Adrenal gland (tissue), 9 donors: ENCODE measurements at regions not wholly inside any gene's neighbourhood (a gene's known extent, or its start where the extent isn't known, plus 50 kb on each side); places are given as distances from the start of the nearest gene placed in this dataset.

Source experiments
- DNase-seq, 7 donors: peaks; one replicate each; pipeline ENCODE4 v3.0.0-alpha.2; 2019 to 2020
- H3K27ac ChIP-seq, 5 donors: fragments of 200-600 bp; sonication (generic) in 4 of 5; 1 replicate in 3 of 5; 2 replicates in 2 of 5; pipeline versions ENCODE4 v1.5.1 to v1.8.0; 2016 to 2020; ENCODE audit warnings: mild to moderate bottlenecking in 1 of 5
- H3K27me3 ChIP-seq: fragments of 200-600 bp; 2 replicates; pipeline ENCODE4 v1.8.0; 2021
- H3K36me3 ChIP-seq, 2 donors: fragments of 200-600 bp; replicated peaks in 1 of 2; 1 replicate in 1 of 2; 2 replicates in 1 of 2; pipeline versions ENCODE4 v1.5.1 to v1.8.0; 2018 to 2022
- H3K4me1 ChIP-seq, 2 donors: fragments of 200-600 bp; replicated peaks in 1 of 2; 1 replicate in 1 of 2; 2 replicates in 1 of 2; pipeline versions ENCODE4 v1.5.1 to v1.8.0; 2018 to 2021
- H3K4me3 ChIP-seq, 4 donors: fragments of 200-600 bp; sonication (generic) in 3 of 4; one replicate each; pipeline ENCODE4 v1.5.1; 2016 to 2018
- H3K9me3 ChIP-seq, 3 donors: fragments of 200-600 bp; sonication (generic) in 1 of 3; replicated peaks in 1 of 3; 1 replicate in 2 of 3; 2 replicates in 1 of 3; pipeline versions ENCODE4 v1.5.1 to v1.8.0; 2016 to 2021
- CTCF ChIP-seq, 6 experiments: fragments of 450-650 bp in 4 of 6; fragments of 200-600 bp in 2 of 6; sonication (generic) in 1 of 6; IDR thresholded peaks; 1 replicate in 5 of 6; 2 replicates in 1 of 6; pipeline versions ENCODE4 v1.5.1 to v1.8.0; 2016 to 2021; ENCODE audit warnings: antibody characterized with exemption in 6 of 6, mild to moderate bottlenecking in 2 of 6, moderate library complexity in 1 of 6
- POLR2A ChIP-seq, 2 donors: fragments of 450-650 bp; IDR thresholded peaks; one replicate each; pipeline ENCODE4 v1.6.1; 2017; ENCODE audit warnings: antibody characterized with exemption in 2 of 2, mild to moderate bottlenecking in 2 of 2, moderate library complexity in 1 of 2
- WGBS, 4 donors: extraction: QIAGEN DNeasy Blood & Tissue Kit in 2 of 4; methylation state at CpG; one replicate each; pipeline versions ENCODE4 v1.1.5 to v1.1.7; 2013 to 2017; 5-methylcytosine and 5-hydroxymethylcytosine counted together
- intact Hi-C, 2 donors: fragments of 100-400 bp; cut with DNase I; formaldehyde crosslinking; loops; one replicate each; pipeline versions ENCODE4 v1.14.1 to v1.15.0; 2022 to 2023
- donor health status: healthy with polysubstance abuse.
- donor health status: Bipolar disorder and iron deficiency.
- donor health status: DM: yes; HTN: yes; CAD: no.
- donor health status: DM: no; HTN: no; CAD: no.
- donor health status: DM: no; HTN: no; CAD: no.

DNA sequence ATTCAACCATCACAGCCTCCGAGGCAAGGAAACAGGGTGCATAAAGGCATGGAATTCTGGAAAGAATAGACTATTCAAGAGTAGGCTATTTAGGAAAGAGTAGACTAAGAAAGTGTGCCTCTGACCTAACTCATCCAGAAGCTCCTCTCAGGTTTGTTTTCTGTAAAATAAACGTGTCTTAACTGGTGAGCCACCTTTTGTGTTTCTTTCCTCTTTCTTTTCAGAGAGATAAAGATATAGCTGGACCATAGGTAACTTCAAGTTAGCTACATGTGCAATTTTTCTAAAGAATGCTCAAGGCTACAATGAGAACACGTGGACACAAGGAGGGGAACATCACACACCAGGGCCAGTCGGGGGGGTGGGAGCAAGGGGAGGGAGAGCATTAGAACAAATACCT lies 577.0 kb downstream of the TYW1 start:
- Histone ChIP-seq H3K27ac (no peak overlapping the region), H3K4me3 (no peak overlapping the region), H3K4me1 (no peaks in the 10 kb centered on the region), H3K9me3 (no peaks in the 10 kb centered on the region), H3K36me3 (no peaks in the 10 kb centered on the region), H3K27me3 (peaks cover 5% of the 10 kb centered on the region)
- intact Hi-C loops, result no loop called here
- TF ChIP-seq CTCF (IDR thresholded peaks at IDR 0.05), result no peak
- no peak for TF ChIP-seq POLR2A (IDR thresholded peaks at IDR 0.05)
- DNase-seq, result no peak
- WGBS, 4 donors, result 65 to 70% (median 67%) methylated on average over 4 of the region's 4 CpGs

- no peak overlapping the region for H3K27ac ChIP-seq
- no peaks in the 10 kb centered on the region for H3K4me1 ChIP-seq
- H3K9me3 ChIP-seq, result no peaks in the 10 kb centered on the region
- DNase-seq, result no peak
- WGBS, 4 donors, result 74 to 86% (median 80%) methylated on average over 4 to 5 of the region's 5 CpGs
- TF ChIP-seq POLR2A (IDR thresholded peaks at IDR 0.05), result no peak
- TF ChIP-seq CTCF (IDR thresholded peaks at IDR 0.05), result no peak
- no peaks in the 10 kb centered on the region for H3K27me3 ChIP-seq
- no peaks in the 10 kb centered on the region for H3K36me3 ChIP-seq
- H3K4me3 ChIP-seq, result no peak overlapping the region
- intact Hi-C loops, result no loop called here
These were observed 592.0 kb downstream of the TYW1 start for GRCh38 chr7:67588631-67589030.

GRCh38 chr7:67589183-67589582 lies 592.5 kb downstream of the TYW1 start:
- no peaks in the 10 kb centered on the region for H3K4me1 ChIP-seq
- 79 to 84% (median 81%) methylated on average over 10 of the region's 10 CpGs for WGBS, 4 donors

DNA sequence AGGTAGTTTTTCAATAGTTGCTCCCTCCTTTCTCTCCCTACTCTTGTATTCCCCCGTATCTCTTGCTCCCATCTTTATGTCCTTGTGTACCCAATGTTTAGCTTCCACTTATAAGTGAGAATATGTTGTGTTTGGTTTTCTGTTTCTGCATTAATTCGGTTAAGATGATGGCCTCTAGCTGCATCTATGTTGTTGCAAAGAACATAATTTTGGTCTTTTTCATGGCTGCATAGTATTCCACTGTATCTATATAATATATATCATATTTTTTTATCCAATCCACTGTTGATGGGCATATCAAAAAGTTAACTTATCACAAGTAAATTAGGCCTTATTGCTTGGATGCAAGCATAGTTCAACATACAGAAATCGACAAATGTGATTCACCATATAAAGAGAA lies 594.0 kb downstream of the TYW1 start:
- Histone ChIP-seq H3K27me3 (no peaks in the 10 kb centered on the region), H3K36me3 (no peaks in the 10 kb centered on the region), H3K9me3 (no peaks in the 10 kb centered on the region), H3K27ac (no peak overlapping the region), H3K4me1 (no peaks in the 10 kb centered on the region), H3K4me3 (no peak overlapping the region)
- TF ChIP-seq CTCF (IDR thresholded peaks at IDR 0.05), result no peak
- DNase-seq, result no peak
- intact Hi-C loops, result no loop called here
- WGBS, 4 donors, result 80 to 87% (median 82%) methylated on average over 3 of the region's 3 CpGs

More at GRCh38 chr7:67589183-67589582, 592.5 kb downstream of the TYW1 start:
- intact Hi-C loops, result no loop called here
- no peaks in the 10 kb centered on the region for H3K36me3 ChIP-seq
- H3K4me3 ChIP-seq, result no peak overlapping the region
- H3K9me3 ChIP-seq, result no peaks in the 10 kb centered on the region
- no peak for TF ChIP-seq CTCF (IDR thresholded peaks at IDR 0.05)
- H3K27ac ChIP-seq, result no peak overlapping the region
- no peak for DNase-seq
- no peaks in the 10 kb centered on the region for H3K27me3 ChIP-seq
